K562 (cell line): ENCODE measurements at regions not wholly inside any gene's neighbourhood (a gene's known extent, or its start where the extent isn't known, plus 50 kb on each side); places are given as distances from the start of the nearest gene placed in this dataset.

Experiments used
- ATAC-seq: fragments of 200-7000 bp; cut with Tn5 transposase; 3 replicates; pipeline ENCODE4 v1.9.1; 2020; ENCODE audit warnings: moderate library complexity
- BruUV-seq: library from RNA; stranded (reverse); fragments of 400-500 nt; replicated peaks from 2 replicates; lab custom pipeline; 2021; lab: Mats Ljungman, UMichigan
- CTCF ChIA-PET: fragments of 300-600 bp; formaldehyde crosslinking; extraction: SDS; loops from one replicate; lab custom pipeline; 2021; ENCODE audit warnings: low intra/inter-chr PET ratio; lab: Yijun Ruan, JAX
- POLR2A ChIA-PET: fragments of 300-600, 350-650 bp; sonication (Branson Sonifier 250); formaldehyde crosslinking; extraction: SDS; loops from one replicate; lab custom pipeline; 2021; ENCODE audit warnings: antibody characterized with exemption, inconsistent platforms; lab: Yijun Ruan, JAX
- DNase-seq, 4 experiments: peaks; one replicate each; pipeline versions ENCODE4 v3.0.0 to v3.0.0-alpha.2; 2011 to 2018; ENCODE audit warnings: low spot score in 3 of 4, mixed read lengths in 3 of 4; ENCODE audit errors: extremely low read depth in 1 of 4
- FAIRE-seq: peaks from 2 replicates; lab custom pipeline; 2011; peaks lifted over from hg19 to GRCh38; lab: Jason Lieb, UNC
- H2AFZ ChIP-seq: 2 replicates; pipeline ENCODE4 v1.6.0; 2011; ENCODE audit warnings: low read depth, low read length, control low read depth, inconsistent platforms
- H3K27ac ChIP-seq: fragments of 200-600 bp; 3 replicates; pipeline ENCODE4 v1.8.0; 2011; ENCODE audit warnings: low read depth, mild to moderate bottlenecking, control low read depth, inconsistent platforms, low read length, moderate library complexity, mixed read lengths; ENCODE audit errors: extremely low read depth
- H3K27me3 ChIP-seq, 2 experiments: fragments of 300-600 bp in 1 of 2; 2 replicates in 1 of 2; 3 replicates in 1 of 2; pipeline versions ENCODE4 v1.6.0 to v1.8.0; 2011; ENCODE audit warnings: inconsistent platforms in 2 of 2, low read length in 2 of 2, mild to moderate bottlenecking in 1 of 2, mixed read lengths in 1 of 2, moderate library complexity in 1 of 2; ENCODE audit not compliant: control insufficient read depth in 2 of 2, insufficient read depth in 2 of 2
- H3K36me3 ChIP-seq: fragments of 300-600 bp; 3 replicates; pipeline ENCODE4 v1.8.0; 2011; ENCODE audit warnings: mild to moderate bottlenecking, low read length, inconsistent platforms; ENCODE audit not compliant: control insufficient read depth, insufficient read depth
- H3K4me1 ChIP-seq, 2 experiments: fragments of 200-600 bp in 1 of 2; replicated peaks in 1 of 2; 2 replicates in 1 of 2; 3 replicates in 1 of 2; pipeline versions ENCODE4 v1.5.1 to v1.8.0; 2011; ENCODE audit warnings: inconsistent platforms in 2 of 2, low read length in 2 of 2, mild to moderate bottlenecking in 1 of 2, mixed read lengths in 1 of 2, moderate library complexity in 1 of 2; ENCODE audit not compliant: control insufficient read depth in 2 of 2, insufficient read depth in 2 of 2
- H3K4me2 ChIP-seq: 2 replicates; pipeline ENCODE4 v1.6.1; 2011; ENCODE audit warnings: low read length, control low read depth, inconsistent platforms, mixed read lengths; ENCODE audit not compliant: insufficient read depth
- H3K4me3 ChIP-seq: fragments of 200-600 bp; sonication (generic), shearing (Covaris generic); 2 replicates; pipeline ENCODE4 v1.5.1; 2016; ENCODE audit warnings: control low read depth, inconsistent platforms
- H3K79me2 ChIP-seq: fragments of 200-600 bp; 3 replicates; pipeline ENCODE4 v1.8.0; 2011; ENCODE audit warnings: low read length, inconsistent platforms; ENCODE audit not compliant: control insufficient read depth, insufficient read depth
- H3K9ac ChIP-seq, 2 experiments: 2 replicates each; pipeline versions ENCODE4 v1.6.0 to v1.6.1; 2011; ENCODE audit warnings: low read depth in 2 of 2, low read length in 2 of 2, control low read depth in 1 of 2, inconsistent platforms in 1 of 2, mild to moderate bottlenecking in 1 of 2, mixed read lengths in 1 of 2; ENCODE audit not compliant: insufficient read depth in 1 of 2
- H3K9me1 ChIP-seq: one replicate; pipeline ENCODE4 v1.6.0; 2011; ENCODE audit warnings: inconsistent platforms, mild to moderate bottlenecking, low read length, moderate library complexity; ENCODE audit not compliant: control insufficient read depth, insufficient read depth
- H3K9me3 ChIP-seq: replicated peaks from 2 replicates; pipeline ENCODE4 v1.5.1; 2011; ENCODE audit warnings: low read depth, low read length, inconsistent platforms; ENCODE audit not compliant: control insufficient read depth, insufficient read depth
- H4K20me1 ChIP-seq: replicated peaks from 2 replicates; pipeline ENCODE4 v1.6.1; 2011; ENCODE audit warnings: low read length, inconsistent platforms, mixed read lengths; ENCODE audit not compliant: control insufficient read depth, insufficient read depth
- BHLHE40 ChIP-seq: IDR thresholded peaks from 2 replicates; pipeline ENCODE4 v1.6.1; 2011; ENCODE audit warnings: low read length, improper control_type of control experiment
- ETV5 ChIP-seq: sonication (generic); formaldehyde crosslinking; IDR thresholded peaks from 2 replicates; pipeline ENCODE4 v1.4.0; 2020; ENCODE audit warnings: low read depth, mild to moderate bottlenecking, missing genetic modification reagents
- L3MBTL2 ChIP-seq: fragments of 450-650 bp; IDR thresholded peaks from 2 replicates; pipeline ENCODE4 v1.6.1; 2016; ENCODE audit warnings: mild to moderate bottlenecking, moderate library complexity
- MAZ ChIP-seq, 2 experiments: fragments of 450-650 bp in 1 of 2; sonication (generic) in 1 of 2; formaldehyde crosslinking; IDR thresholded peaks in 1 of 2; conservative IDR thresholded peaks in 1 of 2; 2 replicates each; pipeline versions ENCODE4 v1.4.0 to v1.5.0; 2020; ENCODE audit warnings: mild to moderate bottlenecking in 1 of 2, missing genetic modification reagents in 1 of 2
- NR3C1 ChIP-seq: sonication (generic); formaldehyde crosslinking; IDR thresholded peaks from 2 replicates; pipeline ENCODE4 v1.8.1; 2022; ENCODE audit warnings: missing genetic modification reagents
- SNIP1 ChIP-seq: fragments of 450-650 bp; IDR thresholded peaks from 2 replicates; pipeline ENCODE4 v1.7.1; 2017; ENCODE audit warnings: low read depth, mild to moderate bottlenecking
- TAF1 ChIP-seq: IDR thresholded peaks from 2 replicates; pipeline ENCODE4 v1.6.1; 2011; ENCODE audit warnings: mild to moderate bottlenecking, low read length, moderate library complexity; ENCODE audit not compliant: insufficient read depth, control insufficient read depth, severe bottlenecking; ENCODE audit errors: extremely low read depth
- USF1 ChIP-seq: sonication (generic); formaldehyde crosslinking; IDR thresholded peaks from 2 replicates; pipeline ENCODE4 v1.9.0; 2022; ENCODE audit warnings: mild to moderate bottlenecking, missing genetic modification reagents
- USF2 ChIP-seq: sonication (generic); formaldehyde crosslinking; IDR thresholded peaks from 2 replicates; pipeline ENCODE4 v1.5.0; 2020; ENCODE audit warnings: missing genetic modification reagents
- ZBTB1 ChIP-seq: sonication (generic); formaldehyde crosslinking; IDR thresholded peaks from 2 replicates; pipeline ENCODE4 v1.8.1; 2023; ENCODE audit warnings: missing genetic modification reagents, low read depth, mild to moderate bottlenecking, borderline replicate concordance
- ZBTB17 ChIP-seq: fragments of 450-650 bp; formaldehyde crosslinking; IDR thresholded peaks from 2 replicates; pipeline ENCODE4 v1.4.0; 2020; ENCODE audit warnings: mild to moderate bottlenecking
- ZBTB26 ChIP-seq: fragments of 450-650 bp; formaldehyde crosslinking; IDR thresholded peaks from 2 replicates; pipeline ENCODE4 v1.4.0; 2022; ENCODE audit warnings: missing genetic modification characterization
- ZNF609 ChIP-seq: sonication (generic); formaldehyde crosslinking; IDR thresholded peaks from 2 replicates; pipeline ENCODE4 v1.8.1; 2023; ENCODE audit warnings: missing genetic modification reagents, mild to moderate bottlenecking, borderline replicate concordance
- ZNF655 ChIP-seq: fragments of 250-450 bp; sonication (Bioruptor Pico); IDR thresholded peaks from 2 replicates; pipeline ENCODE4 v1.5.0; 2021
- whole genome bisulfite sequencing: fragments of 100-300 bp; shearing (Covaris generic); methylation state at CpG from one replicate; pipeline ENCODE4 v1.1.6; 2016; ENCODE audit warnings: low coverage, mixed read lengths; ENCODE audit not compliant: insufficient coverage; ENCODE audit errors: missing lambda C conversion rate; 5-methylcytosine and 5-hydroxymethylcytosine counted together
- in situ Hi-C: fragments of 300-500 bp; cut with MboI; formaldehyde crosslinking; loops from 4 replicates; pipeline ENCODE4 v1.15.0; 2018; ENCODE audit warnings: inconsistent platforms, mixed read lengths
- intact Hi-C: fragments of 100-400 bp; cut with micrococcal nuclease; formaldehyde crosslinking; loops from 2 replicates; pipeline ENCODE4 v1.14.2; 2022

- Histone ChIP-seq H3K9me3 (no peaks in the 10 kb centered on the region), H3K79me2 (no peaks in the 10 kb centered on the region), H3K27ac (no peak overlapping the region), H3K9ac (no peak overlapping the region), H2AFZ (no peak overlapping the region), H3K4me2 (no peak overlapping the region), H3K4me3 (no peak overlapping the region), H4K20me1 (no peaks in the 10 kb centered on the region; the same call in 1 of the 2 replicates), H3K36me3 (no peaks in the 10 kb centered on the region), H3K9me1 (peaks cover 3% of the 10 kb centered on the region), H3K27me3 (peaks cover 9 to 40% of the 10 kb centered on the region in 2 experiments), H3K4me1 (no peaks in the 10 kb centered on the region)
- intact Hi-C loops (no loop called here), in situ Hi-C loops (no loop called here)
- WGBS: 2% methylated on average over 14 of the region's 14 CpGs
- ChIA-PET CTCF (no interaction called here), POLR2A (no interaction called here)
- FAIRE-seq (no peak), DNase-seq (no peak), ATAC-seq (no peak)
- BruUV-seq: no TSS peak
- TF ChIP-seq ZBTB17 (CRISPR knock-in tag): no peak
- no peak for TF ChIP-seq USF1
- no peak for TF ChIP-seq BHLHE40
- no peak for TF ChIP-seq TAF1
- no peak for TF ChIP-seq ZNF655 (CRISPR knock-in tag)
- TF ChIP-seq ZBTB1: no peak
- TF ChIP-seq SNIP1: no peak
- TF ChIP-seq ZNF609 (CRISPR knock-in tag): no peak
- no peak for TF ChIP-seq L3MBTL2
- TF ChIP-seq MAZ (CRISPR knock-in tag; conservative IDR thresholded peaks at IDR 0.05 in 1 of 2, IDR thresholded peaks at IDR 0.05 in 1 of 2): no peak
- TF ChIP-seq USF2 (CRISPR knock-in tag): no peak
- no peak for TF ChIP-seq NR3C1 (CRISPR knock-in tag)
- TF ChIP-seq ETV5 (CRISPR knock-in tag): no peak
- TF ChIP-seq ZBTB26 (CRISPR knock-in tag): no peak
Measured at GRCh38 chr20:47868744-47869143, 83.5 kb upstream of the SULF2 start.
